SK-N-MC (cell line): ENCODE measurements at regions not wholly inside any gene's neighbourhood (a gene's known extent, or its start where the extent isn't known, plus 50 kb on each side); places are given as distances from the start of the nearest gene placed in this dataset.

ENCODE experiments used
- DNase-seq: peaks from one replicate; pipeline ENCODE4 v3.0.0-alpha.2; 2011; ENCODE audit warnings: low read depth, low spot score
- H3K27ac ChIP-seq: fragments of 200-600 bp; sonication (generic); 2 replicates; pipeline ENCODE4 v1.5.1; 2016; ENCODE audit warnings: mixed run types
- H3K36me3 ChIP-seq: fragments of 200-600 bp; sonication (generic); 2 replicates; pipeline ENCODE4 v1.6.1; 2017; ENCODE audit warnings: antibody characterized with exemption, low read length, mixed read lengths; ENCODE audit not compliant: insufficient read depth
- H3K4me3 ChIP-seq: fragments of 200-600 bp; sonication (generic); 2 replicates; pipeline ENCODE4 v1.5.1; 2016
- H3K9ac ChIP-seq: fragments of 200-600 bp; sonication (generic); 2 replicates; pipeline ENCODE4 v1.8.0; 2017; ENCODE audit warnings: mixed run types, mixed read lengths; ENCODE audit not compliant: insufficient read length
- H3K9me3 ChIP-seq: fragments of 200-600 bp; sonication (generic); 2 replicates; pipeline ENCODE4 v1.6.1; 2017; ENCODE audit warnings: low read depth, mild to moderate bottlenecking, antibody characterized with exemption, low read length, moderate library complexity, mixed read lengths
- EZH2 ChIP-seq: fragments of 200-600 bp; sonication (generic); IDR thresholded peaks from one replicate; pipeline ENCODE4 v1.6.1; 2017; ENCODE audit warnings: antibody characterized with exemption
- FOXP2 ChIP-seq: optimal IDR thresholded peaks from 2 replicates; pipeline ENCODE3; 2011; ENCODE audit warnings: mild to moderate bottlenecking, moderate library complexity; ENCODE audit not compliant: insufficient read depth; ENCODE audit errors: extremely low read length, control extremely low read depth
- POLR2AphosphoS5 ChIP-seq: IDR thresholded peaks from 2 replicates; pipeline ENCODE4 v1.6.1; 2012; ENCODE audit warnings: mild to moderate bottlenecking, low read depth, low read length, borderline replicate concordance

GRCh38 chr9:108612513-108612912 lies 243.3 kb downstream of the ACTL7B start:
- DNase-seq, result no peak
- Histone ChIP-seq H3K36me3 (no peaks in the 10 kb centered on the region), H3K9me3 (no peaks in the 10 kb centered on the region), H3K27ac (no peak overlapping the region), H3K4me3 (no peak overlapping the region), H3K9ac (no peak overlapping the region)
- TF ChIP-seq FOXP2, result no peak
- TF ChIP-seq EZH2, result no peak
- no peak for TF ChIP-seq POLR2AphosphoS5

GRCh38 chr9:108609897-108610253 lies 245.9 kb downstream of the ACTL7B start:
- H3K9me3 ChIP-seq, result no peaks in the 10 kb centered on the region
- H3K9ac ChIP-seq, result no peak overlapping the region
- H3K36me3 ChIP-seq, result no peaks in the 10 kb centered on the region
- H3K27ac ChIP-seq, result no peak overlapping the region
- H3K4me3 ChIP-seq, result no peak overlapping the region
- no peak for DNase-seq
- TF ChIP-seq FOXP2 (no peak), EZH2 (no peak), POLR2AphosphoS5 (no peak)

DNA sequence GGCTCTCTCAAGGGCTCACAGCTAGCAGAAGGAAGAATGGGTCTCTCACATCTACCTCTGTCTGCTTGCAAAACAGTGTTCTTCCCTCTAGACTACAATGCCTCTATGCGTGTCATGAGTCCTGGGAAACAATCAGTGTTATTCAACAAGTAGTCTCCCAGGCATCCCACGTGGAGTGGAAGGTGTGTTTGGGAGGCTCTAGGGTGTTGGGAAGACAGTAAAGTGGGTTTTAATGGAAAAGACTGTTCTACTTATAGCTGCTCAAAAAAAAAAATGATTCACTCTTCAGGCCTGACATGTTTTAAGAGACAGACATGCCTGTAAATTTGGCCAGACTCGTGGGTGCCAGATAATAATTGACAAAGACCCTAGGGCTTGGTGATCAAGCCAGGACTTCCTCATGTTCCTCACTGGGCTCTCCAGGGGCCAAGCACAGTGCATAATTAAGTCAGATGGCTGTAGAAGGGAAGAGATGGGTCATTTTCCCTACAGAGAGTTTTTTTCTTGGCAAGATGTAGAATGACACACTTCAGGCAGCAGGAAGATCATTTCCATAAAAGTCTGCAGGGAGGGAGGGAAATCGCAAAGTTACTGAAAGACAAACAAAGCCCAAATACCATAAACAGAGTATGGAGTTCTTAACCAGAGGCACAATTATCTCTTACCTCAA lies 246.4 kb downstream of the ACTL7B start:
- no peaks in the 10 kb centered on the region for H3K36me3 ChIP-seq
- no peak overlapping the region for H3K9ac ChIP-seq
- H3K27ac ChIP-seq, result no peak overlapping the region
- H3K9me3 ChIP-seq, result no peaks in the 10 kb centered on the region
- DNase-seq, result no peak
- H3K4me3 ChIP-seq, result no peak overlapping the region
- no peak for TF ChIP-seq POLR2AphosphoS5
- TF ChIP-seq EZH2, result no peak
- no peak for TF ChIP-seq FOXP2

DNA sequence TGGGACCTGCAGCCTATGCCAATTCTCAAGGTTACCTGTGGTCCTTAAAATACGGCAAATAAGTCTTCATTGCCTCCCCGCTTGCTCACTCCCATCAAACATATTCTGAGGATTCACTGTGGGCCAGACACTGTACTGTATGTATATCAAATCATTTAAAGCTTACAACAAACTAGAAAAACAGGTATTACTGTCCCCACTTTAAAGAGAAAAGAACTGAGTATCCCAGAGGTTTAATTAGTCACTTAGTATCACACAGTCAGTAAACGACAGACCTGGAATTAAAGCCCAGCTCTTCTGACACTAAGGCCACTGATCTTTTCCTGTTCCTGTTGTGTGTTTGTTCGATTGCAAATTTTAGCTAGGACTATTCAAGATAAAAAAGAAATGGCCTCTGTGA lies 248.2 kb downstream of the ACTL7B start:
- DNase-seq, result no peak

GRCh38 chr9:108606401-108606800 lies 249.4 kb downstream of the ACTL7B start:
- TF ChIP-seq FOXP2 (no peak), EZH2 (no peak), POLR2AphosphoS5 (no peak)
- Histone ChIP-seq H3K27ac (no peak overlapping the region), H3K9me3 (no peaks in the 10 kb centered on the region), H3K9ac (no peak overlapping the region), H3K4me3 (no peak overlapping the region), H3K36me3 (no peaks in the 10 kb centered on the region)
- no peak for DNase-seq

More for the DNA sequence above, 248.2 kb downstream of the ACTL7B start:
- Histone ChIP-seq H3K9ac (no peak overlapping the region), H3K36me3 (no peaks in the 10 kb centered on the region), H3K4me3 (no peak overlapping the region), H3K9me3 (no peaks in the 10 kb centered on the region), H3K27ac (no peak overlapping the region)
- TF ChIP-seq EZH2, result no peak
- no peak for TF ChIP-seq FOXP2
- TF ChIP-seq POLR2AphosphoS5, result no peak

GRCh38 chr9:108603141-108603540 lies 252.6 kb downstream of the ACTL7B start:
- TF ChIP-seq EZH2 (no peak), POLR2AphosphoS5 (no peak), FOXP2 (no peak)
- H3K4me3 ChIP-seq, result no peak overlapping the region
- H3K9ac ChIP-seq, result no peak overlapping the region
- H3K9me3 ChIP-seq, result no peaks in the 10 kb centered on the region
- DNase-seq, result no peak
- no peak overlapping the region for H3K27ac ChIP-seq
- H3K36me3 ChIP-seq, result no peaks in the 10 kb centered on the region

- H3K4me3 ChIP-seq, result no peak overlapping the region
- TF ChIP-seq FOXP2 (no peak), EZH2 (no peak), POLR2AphosphoS5 (no peak)
- no peaks in the 10 kb centered on the region for H3K9me3 ChIP-seq
- no peak for DNase-seq
- no peak overlapping the region for H3K9ac ChIP-seq
- no peaks in the 10 kb centered on the region for H3K36me3 ChIP-seq
- H3K27ac ChIP-seq, result no peak overlapping the region
Measured at GRCh38 chr9:108600896-108601295, 254.9 kb downstream of the ACTL7B start.

DNA sequence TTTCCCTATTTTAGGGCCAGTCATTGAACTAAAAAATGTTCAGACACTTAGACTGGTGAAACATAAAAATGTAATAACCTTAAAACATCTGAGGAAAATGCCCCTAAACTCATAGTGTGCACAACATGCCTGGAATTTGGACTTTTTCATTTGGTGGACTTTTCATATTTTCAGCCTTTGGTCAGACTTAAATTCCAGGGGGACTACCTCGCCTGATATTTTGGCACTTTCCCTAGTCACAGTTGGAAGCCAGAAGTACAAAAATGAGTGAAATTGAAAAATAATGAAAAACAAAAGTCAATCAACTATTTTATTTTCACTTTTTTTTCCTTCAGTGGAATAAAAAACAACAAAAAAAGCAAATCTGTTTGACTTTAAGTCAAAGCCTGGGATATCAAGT lies 256.2 kb downstream of the ACTL7B start:
- Histone ChIP-seq H3K27ac (no peak overlapping the region), H3K4me3 (no peak overlapping the region), H3K9me3 (no peaks in the 10 kb centered on the region), H3K36me3 (no peaks in the 10 kb centered on the region), H3K9ac (no peak overlapping the region)
- no peak for DNase-seq
- TF ChIP-seq EZH2 (no peak), POLR2AphosphoS5 (no peak), FOXP2 (no peak)

DNA sequence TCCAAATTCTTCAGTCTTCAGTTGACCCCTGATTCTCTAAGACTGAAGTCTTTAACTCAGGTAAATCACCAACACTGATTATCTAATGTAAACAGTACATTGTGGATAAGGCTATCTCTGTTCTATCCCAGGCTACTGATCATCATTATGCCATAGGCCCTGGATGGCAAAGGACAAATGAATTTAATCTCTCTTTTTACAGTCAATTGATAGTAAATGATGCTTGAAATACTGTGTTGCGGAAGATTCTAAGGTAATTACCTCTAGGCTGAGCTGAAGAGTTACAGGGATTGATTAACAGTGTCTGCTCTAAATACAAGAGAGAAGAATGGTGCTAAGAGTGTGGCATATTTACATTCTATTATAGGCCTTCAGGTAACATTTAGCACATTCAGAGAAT lies 264.7 kb downstream of the ACTL7B start:
- H3K4me3 ChIP-seq, result no peak overlapping the region
- no peaks in the 10 kb centered on the region for H3K9me3 ChIP-seq
- no peak overlapping the region for H3K9ac ChIP-seq
- DNase-seq, result no peak
- H3K36me3 ChIP-seq, result no peaks in the 10 kb centered on the region
- TF ChIP-seq POLR2AphosphoS5, result no peak
- no peak for TF ChIP-seq EZH2
- no peak for TF ChIP-seq FOXP2
- no peak overlapping the region for H3K27ac ChIP-seq

GRCh38 chr9:108588246-108588645 lies 267.5 kb downstream of the ACTL7B start:
- TF ChIP-seq POLR2AphosphoS5 (no peak), EZH2 (no peak), FOXP2 (no peak)
- Histone ChIP-seq H3K9me3 (no peaks in the 10 kb centered on the region), H3K4me3 (no peak overlapping the region), H3K27ac (no peak overlapping the region), H3K9ac (no peak overlapping the region), H3K36me3 (no peaks in the 10 kb centered on the region)
- DNase-seq, result no peak
